HepG2 (cell line): ENCODE measurements at regions not wholly inside any gene's neighbourhood (a gene's known extent, or its start where the extent isn't known, plus 50 kb on each side); places are given as distances from the start of the nearest gene placed in this dataset.

Experiments used
- ATAC-seq: fragments of 200-7000 bp; cut with Tn5 transposase; 3 replicates; pipeline ENCODE4 v1.9.1; 2020; ENCODE audit warnings: mild to moderate bottlenecking, moderate library complexity
- BruUV-seq: library from RNA; stranded (reverse); fragments of 400-500 nt; replicated peaks from 2 replicates; lab custom pipeline; 2021; lab: Mats Ljungman, UMichigan
- CTCF ChIA-PET: fragments of 300-600 bp; formaldehyde crosslinking; extraction: SDS; loops from one replicate; lab custom pipeline; 2021; ENCODE audit warnings: low total read pairs, inconsistent platforms, low intra/inter-chr PET ratio; lab: Yijun Ruan, JAX
- POLR2A ChIA-PET: fragments of 350-600 bp; sonication (Branson Sonifier 250); formaldehyde crosslinking; loops from one replicate; lab custom pipeline; 2020; ENCODE audit warnings: antibody characterized with exemption, inconsistent platforms; lab: Yijun Ruan, JAX
- DNase-seq: peaks from one replicate; pipeline ENCODE4 v3.0.0-alpha.2; 2015; ENCODE audit warnings: low spot score
- FAIRE-seq: peaks from 3 replicates; lab custom pipeline; 2011; peaks lifted over from hg19 to GRCh38; lab: Jason Lieb, UNC
- H2AFZ ChIP-seq: one replicate; pipeline ENCODE4 v1.6.1; 2011; ENCODE audit warnings: low read length, inconsistent platforms
- H3K27ac ChIP-seq: fragments of 300-600 bp; 3 replicates; pipeline ENCODE4 v1.8.0; 2011; ENCODE audit warnings: mixed run types, mild to moderate bottlenecking, mixed read lengths, low read length, inconsistent platforms; ENCODE audit not compliant: insufficient read depth; ENCODE audit errors: extremely low read length
- H3K27me3 ChIP-seq, 2 experiments: fragments of 200-600 bp in 1 of 2; 2 replicates in 1 of 2; 3 replicates in 1 of 2; pipeline versions ENCODE4 v1.6.0 to v1.8.0; 2011; ENCODE audit warnings: low read length in 2 of 2, mild to moderate bottlenecking in 2 of 2, moderate library complexity in 2 of 2, inconsistent platforms in 1 of 2; ENCODE audit not compliant: insufficient read depth in 2 of 2, control insufficient read depth in 1 of 2
- H3K36me3 ChIP-seq, 2 experiments: fragments of 200-600 bp in 1 of 2; replicated peaks in 1 of 2; 2 replicates in 1 of 2; 3 replicates in 1 of 2; pipeline versions ENCODE4 v1.5.1 to v1.8.0; 2011; ENCODE audit warnings: low read length in 2 of 2, inconsistent platforms in 1 of 2; ENCODE audit not compliant: insufficient read depth in 2 of 2, control insufficient read depth in 1 of 2
- H3K4me1 ChIP-seq: 2 replicates; pipeline ENCODE4 v1.5.1; 2012; ENCODE audit warnings: low read length, inconsistent platforms; ENCODE audit not compliant: insufficient read depth
- H3K4me2 ChIP-seq: 2 replicates; pipeline ENCODE4 v1.6.0; 2011; ENCODE audit warnings: low read depth, low read length, inconsistent platforms
- H3K4me3 ChIP-seq, 3 experiments: fragments of 200-600 bp in 1 of 3; sonication (generic), shearing (Covaris generic) in 1 of 3; replicated peaks in 1 of 3; 2 replicates each; pipeline ENCODE4 v1.5.1; 2011 to 2016; ENCODE audit warnings: low read length in 3 of 3, inconsistent platforms in 2 of 3, low read depth in 2 of 3, mild to moderate bottlenecking in 2 of 3, control low read depth in 1 of 3, mixed read lengths in 1 of 3; ENCODE audit not compliant: insufficient read depth in 1 of 3
- H3K79me2 ChIP-seq: one replicate; pipeline ENCODE4 v1.6.1; 2011; ENCODE audit warnings: low read length, inconsistent platforms; ENCODE audit not compliant: insufficient read depth
- H3K9ac ChIP-seq: 2 replicates; pipeline ENCODE4 v1.6.0; 2011; ENCODE audit warnings: mild to moderate bottlenecking, low read depth, low read length, inconsistent platforms; ENCODE audit not compliant: insufficient read depth
- H3K9me3 ChIP-seq: 2 replicates; pipeline ENCODE4 v1.5.1; 2012; ENCODE audit warnings: mild to moderate bottlenecking, low read length
- H4K20me1 ChIP-seq: 2 replicates; pipeline ENCODE4 v1.6.0; 2011; ENCODE audit warnings: inconsistent platforms, mild to moderate bottlenecking, low read length, moderate library complexity; ENCODE audit not compliant: insufficient read depth
- ARID2 ChIP-seq: sonication (generic); formaldehyde crosslinking; IDR thresholded peaks from 2 replicates; pipeline ENCODE4 v1.8.1; 2022; ENCODE audit warnings: mild to moderate bottlenecking, missing genetic modification reagents, borderline replicate concordance
- NFE2 ChIP-seq: sonication (generic); formaldehyde crosslinking; IDR thresholded peaks from 2 replicates; pipeline ENCODE4 v1.4.0; 2020; ENCODE audit warnings: missing genetic modification reagents
- SMC3 ChIP-seq: IDR thresholded peaks from 2 replicates; pipeline ENCODE4 v1.6.1; 2011; ENCODE audit warnings: low read length, improper control_type of control experiment
- STAG1 ChIP-seq: sonication (generic); formaldehyde crosslinking; IDR thresholded peaks from 2 replicates; pipeline ENCODE4 v1.4.0; 2020; ENCODE audit warnings: missing genetic modification reagents
- TRIM24 ChIP-seq: sonication (generic); formaldehyde crosslinking; IDR thresholded peaks from 2 replicates; pipeline ENCODE4 v1.8.0; 2022; ENCODE audit warnings: mild to moderate bottlenecking, missing genetic modification reagents
- ZBTB8A ChIP-seq: sonication (generic); formaldehyde crosslinking; IDR thresholded peaks from 2 replicates; pipeline ENCODE4 v1.4.0; 2020; ENCODE audit warnings: mild to moderate bottlenecking, low read depth, missing genetic modification reagents, borderline replicate concordance
- ZNF782 ChIP-seq: sonication (generic); formaldehyde crosslinking; IDR thresholded peaks from 2 replicates; pipeline ENCODE4 v1.4.0; 2020; ENCODE audit warnings: missing genetic modification reagents, mild to moderate bottlenecking, borderline replicate concordance
- WGBS: methylation state at CpG from one replicate; pipeline ENCODE4 v1.1.6; 2017; ENCODE audit warnings: low lambda C conversion rate; 5-methylcytosine and 5-hydroxymethylcytosine counted together
- in situ Hi-C: cut with HindIII; loops from 2 replicates; pipeline ENCODE4 v1.10.0; 2017; ENCODE audit warnings: low pct_unique_long_range_greater_than_20kb; ENCODE audit not compliant: extremely low pct_ligation_motif_present
- intact Hi-C: fragments of 100-400 bp; cut with micrococcal nuclease; formaldehyde crosslinking; loops from one replicate; pipeline ENCODE4 v1.10.0; 2022; ENCODE audit not compliant: unreplicated experiment
- TF ChIP-seq, protein P1 (sequence below): sonication (generic); formaldehyde crosslinking; IDR thresholded peaks from 2 replicates; pipeline ENCODE4 v1.5.0; 2020; ENCODE audit warnings: mild to moderate bottlenecking, missing genetic modification reagents, moderate library complexity
- TF ChIP-seq, protein P2 (sequence below): sonication (generic); formaldehyde crosslinking; IDR thresholded peaks from 2 replicates; pipeline ENCODE4 v1.5.1; 2020; ENCODE audit warnings: mild to moderate bottlenecking, missing genetic modification reagents, borderline replicate concordance
- TF ChIP-seq, protein P3 (sequence below): sonication (generic); formaldehyde crosslinking; IDR thresholded peaks from 2 replicates; pipeline ENCODE4 v1.5.0; 2020; ENCODE audit warnings: missing genetic modification reagents, mild to moderate bottlenecking, borderline replicate concordance

DNA sequence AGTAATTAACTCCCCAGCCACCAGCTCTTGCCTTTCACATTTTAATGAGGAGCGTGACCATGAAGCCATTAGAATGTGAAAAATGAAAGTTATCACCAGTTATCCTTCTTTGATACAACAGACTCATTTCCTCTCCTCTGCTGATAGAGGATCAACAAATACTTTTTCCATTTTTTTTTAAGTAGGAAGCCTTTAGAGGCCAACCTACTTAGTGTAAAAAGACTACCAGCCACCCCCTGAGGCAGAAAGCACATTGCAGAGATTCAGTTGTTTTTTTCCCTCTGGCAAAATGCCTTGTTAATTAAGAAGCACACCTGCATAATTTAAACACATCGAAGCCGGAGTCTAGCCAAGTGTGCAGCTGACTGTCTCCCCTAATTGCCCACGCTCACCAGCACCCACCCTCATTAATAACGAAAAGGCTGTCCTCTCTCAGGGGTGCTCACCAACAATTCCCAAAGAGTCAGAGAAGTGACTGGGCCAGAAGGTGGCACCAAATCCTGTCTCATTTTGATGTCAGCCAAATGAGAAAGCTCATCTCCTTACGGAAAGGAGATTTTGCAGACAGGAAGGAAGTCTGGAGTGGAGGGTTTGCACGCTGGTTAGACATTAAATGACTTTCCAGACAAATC, 60.9 kb upstream of the MC3R start:
- TF ChIP-seq, protein P1, sequence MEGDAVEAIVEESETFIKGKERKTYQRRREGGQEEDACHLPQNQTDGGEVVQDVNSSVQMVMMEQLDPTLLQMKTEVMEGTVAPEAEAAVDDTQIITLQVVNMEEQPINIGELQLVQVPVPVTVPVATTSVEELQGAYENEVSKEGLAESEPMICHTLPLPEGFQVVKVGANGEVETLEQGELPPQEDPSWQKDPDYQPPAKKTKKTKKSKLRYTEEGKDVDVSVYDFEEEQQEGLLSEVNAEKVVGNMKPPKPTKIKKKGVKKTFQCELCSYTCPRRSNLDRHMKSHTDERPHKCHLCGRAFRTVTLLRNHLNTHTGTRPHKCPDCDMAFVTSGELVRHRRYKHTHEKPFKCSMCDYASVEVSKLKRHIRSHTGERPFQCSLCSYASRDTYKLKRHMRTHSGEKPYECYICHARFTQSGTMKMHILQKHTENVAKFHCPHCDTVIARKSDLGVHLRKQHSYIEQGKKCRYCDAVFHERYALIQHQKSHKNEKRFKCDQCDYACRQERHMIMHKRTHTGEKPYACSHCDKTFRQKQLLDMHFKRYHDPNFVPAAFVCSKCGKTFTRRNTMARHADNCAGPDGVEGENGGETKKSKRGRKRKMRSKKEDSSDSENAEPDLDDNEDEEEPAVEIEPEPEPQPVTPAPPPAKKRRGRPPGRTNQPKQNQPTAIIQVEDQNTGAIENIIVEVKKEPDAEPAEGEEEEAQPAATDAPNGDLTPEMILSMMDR (CRISPR knock-in tag), result peak; percentile 57
- TF ChIP-seq, protein P2, sequence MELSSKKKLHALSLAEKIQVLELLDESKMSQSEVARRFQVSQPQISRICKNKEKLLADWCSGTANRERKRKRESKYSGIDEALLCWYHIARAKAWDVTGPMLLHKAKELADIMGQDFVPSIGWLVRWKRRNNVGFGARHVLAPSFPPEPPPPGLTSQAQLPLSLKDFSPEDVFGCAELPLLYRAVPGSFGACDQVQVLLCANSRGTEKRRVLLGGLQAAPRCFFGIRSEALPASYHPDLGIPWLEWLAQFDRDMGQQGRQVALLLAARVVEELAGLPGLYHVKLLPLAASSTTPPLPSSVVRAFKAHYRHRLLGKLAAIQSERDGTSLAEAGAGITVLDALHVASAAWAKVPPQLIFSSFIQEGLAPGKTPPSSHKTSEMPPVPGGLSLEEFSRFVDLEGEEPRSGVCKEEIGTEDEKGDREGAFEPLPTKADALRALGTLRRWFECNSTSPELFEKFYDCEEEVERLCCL (CRISPR knock-in tag), result no peak
- TF ChIP-seq STAG1, result peak; percentile 60
- peak; percentile 28; the same call in 1 of the 2 replicates for TF ChIP-seq SMC3
- H3K36me3 ChIP-seq, result no peaks in the 10 kb centered on the region
- in situ Hi-C loops, result no loop called here
- H3K9me3 ChIP-seq, result no peaks in the 10 kb centered on the region; the same call in 1 of the 2 replicates
- H3K27ac ChIP-seq, result no peak overlapping the region
- ATAC-seq (peak; percentile 71), FAIRE-seq (peak; percentile 76), DNase-seq (peak; percentile 16)
- no TSS peak for BruUV-seq
- no peaks in the 10 kb centered on the region for H4K20me1 ChIP-seq
- no peak overlapping the region for H3K4me3 ChIP-seq
- intact Hi-C loops, result no loop called here
- H3K4me1 ChIP-seq, result no peaks in the 10 kb centered on the region
- no peaks in the 10 kb centered on the region for H3K79me2 ChIP-seq
- ChIA-PET CTCF (no interaction called here), POLR2A (no interaction called here)
- no peaks in the 10 kb centered on the region for H3K27me3 ChIP-seq
- 25% methylated on average over 7 of the region's 7 CpGs for WGBS
- H3K4me2 ChIP-seq, result no peak overlapping the region
- no peak overlapping the region for H2AFZ ChIP-seq
- H3K9ac ChIP-seq, result no peak overlapping the region

- POLR2A ChIA-PET, result no interaction called here
- Histone ChIP-seq H3K4me2 (no peak overlapping the region), H3K27ac (no peak overlapping the region), H4K20me1 (no peaks in the 10 kb centered on the region), H2AFZ (no peak overlapping the region)
- CTCF ChIA-PET, result no interaction called here
- DNase-seq, result no peak
- WGBS, result under 1% methylated on average over 5 of the region's 5 CpGs
- in situ Hi-C loops, result no loop called here
- no peak for FAIRE-seq
- TF ChIP-seq NFE2 (no peak), ARID2 (CRISPR knock-in tag) (no peak), ZNF782 (CRISPR knock-in tag) (no peak), TRIM24 (CRISPR knock-in tag) (no peak), ZBTB8A (CRISPR knock-in tag) (no peak)
- TF ChIP-seq, protein P3, sequence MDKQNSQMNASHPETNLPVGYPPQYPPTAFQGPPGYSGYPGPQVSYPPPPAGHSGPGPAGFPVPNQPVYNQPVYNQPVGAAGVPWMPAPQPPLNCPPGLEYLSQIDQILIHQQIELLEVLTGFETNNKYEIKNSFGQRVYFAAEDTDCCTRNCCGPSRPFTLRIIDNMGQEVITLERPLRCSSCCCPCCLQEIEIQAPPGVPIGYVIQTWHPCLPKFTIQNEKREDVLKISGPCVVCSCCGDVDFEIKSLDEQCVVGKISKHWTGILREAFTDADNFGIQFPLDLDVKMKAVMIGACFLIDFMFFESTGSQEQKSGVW (CRISPR knock-in tag), result no peak
- TF ChIP-seq, all 625 proteins: peak for 0
- Histone ChIP-seq H3K4me3 (no peak overlapping the region), H3K4me1 (no peaks in the 10 kb centered on the region), H3K36me3 (no peaks in the 10 kb centered on the region), H3K9me3 (peaks cover 35% of the 10 kb centered on the region), H3K27me3 (no peaks in the 10 kb centered on the region), H3K79me2 (no peaks in the 10 kb centered on the region), H3K9ac (no peak overlapping the region)
- no peak for ATAC-seq
- no TSS peak for BruUV-seq
- intact Hi-C loops, result no loop called here
Observed at GRCh38 chr20:56194042-56194441, 54.5 kb upstream of the MC3R start.
